H9 (cell line): ENCODE measurements at regions not wholly inside any gene's neighbourhood (a gene's known extent, or its start where the extent isn't known, plus 50 kb on each side); places are given as distances from the start of the nearest gene placed in this dataset.

Experiments
- DNase-seq: peaks from one replicate; pipeline ENCODE4 v3.0.0-alpha.2; 2017
- H2AFZ ChIP-seq: one replicate; pipeline ENCODE4 v1.6.1; 2013; ENCODE audit warnings: mild to moderate bottlenecking, low read length, control low read depth, moderate library complexity
- H2AK5ac ChIP-seq: 2 replicates; pipeline ENCODE4 v1.6.1; 2013; ENCODE audit warnings: low read length, control low read depth, mixed read lengths; ENCODE audit not compliant: insufficient read length
- H2BK120ac ChIP-seq: one replicate; pipeline ENCODE4 v1.6.1; 2013; ENCODE audit warnings: low read depth, mild to moderate bottlenecking, low read length, control low read depth, inconsistent platforms; ENCODE audit not compliant: poor library complexity, severe bottlenecking
- H2BK12ac ChIP-seq: 2 replicates; pipeline ENCODE4 v1.6.1; 2013; ENCODE audit warnings: low read length, control low read depth, mixed read lengths, low read depth; ENCODE audit not compliant: insufficient read length
- H2BK15ac ChIP-seq: 2 replicates; pipeline ENCODE4 v1.6.1; 2013; ENCODE audit warnings: low read depth, low read length, control low read depth
- H2BK20ac ChIP-seq: one replicate; pipeline ENCODE4 v1.6.1; 2013; ENCODE audit warnings: low read depth, mild to moderate bottlenecking, low read length, control low read depth, inconsistent platforms; ENCODE audit not compliant: poor library complexity, severe bottlenecking
- H2BK5ac ChIP-seq: 2 replicates; pipeline ENCODE4 v1.6.1; 2013; ENCODE audit warnings: low read length, control low read depth, mixed read lengths; ENCODE audit not compliant: insufficient read length
- H3K14ac ChIP-seq: 2 replicates; pipeline ENCODE4 v1.6.1; 2013; ENCODE audit warnings: low read length, control low read depth; ENCODE audit not compliant: insufficient read depth
- H3K18ac ChIP-seq: 2 replicates; pipeline ENCODE4 v1.6.1; 2013; ENCODE audit warnings: low read depth, mild to moderate bottlenecking, mixed read lengths, low read length, control low read depth; ENCODE audit not compliant: insufficient read length
- H3K23ac ChIP-seq: 2 replicates; pipeline ENCODE4 v1.6.1; 2013; ENCODE audit warnings: low read length, control low read depth, mixed read lengths, low read depth; ENCODE audit not compliant: insufficient read length
- H3K23me2 ChIP-seq: 2 replicates; pipeline ENCODE4 v1.6.1; 2013; ENCODE audit warnings: low read depth, mild to moderate bottlenecking, mixed read lengths, low read length, control low read depth; ENCODE audit not compliant: insufficient read length, poor library complexity, severe bottlenecking
- H3K27ac ChIP-seq: 2 replicates; pipeline ENCODE4 v1.5.1; 2013; ENCODE audit warnings: low read length, control low read depth, mixed read lengths, low read depth; ENCODE audit not compliant: insufficient read length
- H3K27me3 ChIP-seq: 2 replicates; pipeline ENCODE4 v1.6.1; 2013; ENCODE audit warnings: low read length, control low read depth, inconsistent platforms; ENCODE audit not compliant: insufficient read depth
- H3K4ac ChIP-seq: 2 replicates; pipeline ENCODE4 v1.6.1; 2013; ENCODE audit warnings: low read depth, mild to moderate bottlenecking, control low read depth, inconsistent platforms, low read length, moderate library complexity
- H3K4me1 ChIP-seq: 2 replicates; pipeline ENCODE4 v1.6.1; 2013; ENCODE audit warnings: low read length, control low read depth, inconsistent platforms; ENCODE audit not compliant: insufficient read depth
- H3K4me2 ChIP-seq: 2 replicates; pipeline ENCODE4 v1.6.1; 2013; ENCODE audit warnings: low read length, control low read depth, mixed read lengths; ENCODE audit not compliant: insufficient read length, insufficient read depth
- H3K56ac ChIP-seq: 2 replicates; pipeline ENCODE4 v1.6.1; 2013; ENCODE audit warnings: low read depth, mild to moderate bottlenecking, mixed read lengths, low read length, control low read depth; ENCODE audit not compliant: insufficient read length
- H3K79me1 ChIP-seq: 2 replicates; pipeline ENCODE4 v1.6.1; 2013; ENCODE audit warnings: low read depth, mild to moderate bottlenecking, moderate library complexity, low read length, control low read depth, inconsistent platforms; ENCODE audit not compliant: insufficient read depth, poor library complexity, severe bottlenecking
- H3K79me2 ChIP-seq: 2 replicates; pipeline ENCODE4 v1.6.1; 2013; ENCODE audit warnings: low read length, control low read depth, inconsistent platforms; ENCODE audit not compliant: insufficient read depth
- H3K9ac ChIP-seq: 2 replicates; pipeline ENCODE4 v1.6.1; 2013; ENCODE audit warnings: low read length, control low read depth, mixed read lengths; ENCODE audit not compliant: insufficient read length; ENCODE audit errors: extremely low read depth
- H3K9me3 ChIP-seq: one replicate; pipeline ENCODE4 v1.6.1; 2013; ENCODE audit warnings: low read depth, low read length, inconsistent platforms; ENCODE audit not compliant: control insufficient read depth
- H3T11ph ChIP-seq: one replicate; pipeline ENCODE4 v1.6.1; 2013; ENCODE audit warnings: mild to moderate bottlenecking, low read length, control low read depth, inconsistent platforms
- H4K20me1 ChIP-seq: one replicate; pipeline ENCODE4 v1.6.1; 2013; ENCODE audit not compliant: control insufficient read depth, insufficient read length, insufficient read depth
- H4K5ac ChIP-seq: 2 replicates; pipeline ENCODE4 v1.6.1; 2013; ENCODE audit warnings: low read depth, mild to moderate bottlenecking, mixed read lengths, low read length, control low read depth; ENCODE audit not compliant: insufficient read length
- H4K8ac ChIP-seq: replicated peaks from 2 replicates; pipeline ENCODE4 v1.6.1; 2013; ENCODE audit warnings: low read length, control low read depth, mixed read lengths, low read depth; ENCODE audit not compliant: insufficient read length
- H4K91ac ChIP-seq: 2 replicates; pipeline ENCODE4 v1.6.1; 2013; ENCODE audit warnings: low read depth, mild to moderate bottlenecking, moderate library complexity, mixed read lengths, low read length, control low read depth; ENCODE audit not compliant: insufficient read length
- H3K27ac Mint-ChIP-seq, 3 experiments: 2 replicates in 2 of 3; 3 replicates in 1 of 3; pipeline ENCODE4 v1.8.0; 2020 to 2021; ENCODE audit warnings: mixed read lengths in 3 of 3, mild to moderate bottlenecking in 1 of 3, moderate library complexity in 1 of 3
- H3K27me3 Mint-ChIP-seq: 2 replicates; pipeline ENCODE4 v1.8.0; 2021; ENCODE audit warnings: low read depth, mild to moderate bottlenecking, moderate library complexity, mixed read lengths
- H3K36me3 Mint-ChIP-seq, 3 experiments: 2 replicates in 2 of 3; 3 replicates in 1 of 3; pipeline ENCODE4 v1.8.0; 2020 to 2021; ENCODE audit warnings: low read depth in 3 of 3, mixed read lengths in 3 of 3; ENCODE audit not compliant: insufficient read depth in 1 of 3
- H3K4me1 Mint-ChIP-seq, 2 experiments: 2 replicates each; pipeline ENCODE4 v1.8.0; 2020; ENCODE audit warnings: mixed read lengths in 2 of 2
- H3K4me3 Mint-ChIP-seq, 2 experiments: 2 replicates in 1 of 2; 3 replicates in 1 of 2; pipeline ENCODE4 v1.8.0; 2020 to 2021; ENCODE audit warnings: mild to moderate bottlenecking in 2 of 2, mixed read lengths in 2 of 2, moderate library complexity in 1 of 2
- H3K9me3 Mint-ChIP-seq, 2 experiments: 2 replicates in 1 of 2; 3 replicates in 1 of 2; pipeline ENCODE4 v1.8.0; 2020; ENCODE audit warnings: mild to moderate bottlenecking in 2 of 2, mixed read lengths in 2 of 2, moderate library complexity in 1 of 2
- CTCF ChIP-seq: fragments of 200-600 bp; sonication (generic); conservative IDR thresholded peaks from 3 replicates; pipeline ENCODE4 v1.8.0; 2021; ENCODE audit warnings: antibody characterized with exemption, mild to moderate bottlenecking

GRCh38 chr12:75864161-75864560 lies 167.4 kb downstream of the PHLDA1 start:
- Mint-ChIP-seq H3K27me3 (no peaks in the 10 kb centered on the region), H3K9me3 (peaks cover 5 to 8% of the 10 kb centered on the region in 2 experiments; a peak in 3 of 5 replicates), H3K27ac (no peak overlapping the region), H3K36me3 (peaks cover 0 to 5% (median 0%) of the 10 kb centered on the region in 3 experiments; a peak in 4 of 7 replicates), H3K4me3 (no peak overlapping the region), H3K4me1 (no peaks in the 10 kb centered on the region)
- Histone ChIP-seq H3K9me3 (no peaks in the 10 kb centered on the region), H4K20me1 (no peaks in the 10 kb centered on the region), H2AK5ac (no peak overlapping the region), H2BK120ac (no peak overlapping the region), H3K23me2 (no peaks in the 10 kb centered on the region), H4K91ac (no peak overlapping the region), H3K23ac (no peak overlapping the region), H2BK15ac (no peak overlapping the region), H2BK20ac (no peak overlapping the region), H3K56ac (no peak overlapping the region), H3K27ac (no peak overlapping the region), H3K18ac (no peak overlapping the region), H3K79me2 (no peaks in the 10 kb centered on the region), H3K4me1 (no peaks in the 10 kb centered on the region; the same call in 1 of the 2 replicates), H4K8ac (no peak overlapping the region), H2BK12ac (no peak overlapping the region), H3K79me1 (no peaks in the 10 kb centered on the region), H3K27me3 (no peaks in the 10 kb centered on the region), H4K5ac (no peak overlapping the region), H3K9ac (no peak overlapping the region), H3K14ac (no peak overlapping the region), H2AFZ (no peak overlapping the region), H3K4ac (no peak overlapping the region), H2BK5ac (no peak overlapping the region), H3K4me2 (no peak overlapping the region), H3T11ph (no peak overlapping the region)
- no peak for DNase-seq
- TF ChIP-seq CTCF: no peak
